Activated naive CD4-positive, alpha-beta T cell treated with anti-CD3 and anti-CD28 coated beads for 36 hours (primary cell): ENCODE measurements at regions not wholly inside any gene's neighbourhood (a gene's known extent, or its start where the extent isn't known, plus 50 kb on each side); places are given as distances from the start of the nearest gene placed in this dataset.
"Not testable (repeated sequence)": the region's sequence is repeated elsewhere in the genome, so short reads cannot be mapped to it uniquely, and the experiment has no call there.

Source experiments
- CTCF ChIA-PET: fragments of 350-600 bp; sonication (Branson Sonifier 250); formaldehyde crosslinking; loops from one replicate; lab custom pipeline; 2021; ENCODE audit warnings: antibody characterized with exemption; lab: Charles Lee
- DNase-seq: peaks from one replicate; pipeline ENCODE4 v3.0.0-alpha.2; 2020
- H3K27ac Mint-ChIP-seq: one replicate; pipeline ENCODE4 v1.8.0; 2021; ENCODE audit warnings: mild to moderate bottlenecking, mixed read lengths
- H3K27me3 Mint-ChIP-seq: one replicate; pipeline ENCODE4 v1.8.0; 2021; ENCODE audit warnings: low read depth, mixed read lengths
- H3K36me3 Mint-ChIP-seq: one replicate; pipeline ENCODE4 v1.8.0; 2021; ENCODE audit warnings: low read depth, mixed read lengths
- H3K4me1 Mint-ChIP-seq: one replicate; pipeline ENCODE4 v1.8.0; 2021; ENCODE audit warnings: low read depth, mixed read lengths
- H3K4me3 Mint-ChIP-seq: one replicate; pipeline ENCODE4 v1.8.0; 2021; ENCODE audit warnings: mild to moderate bottlenecking, moderate library complexity, mixed read lengths
- H3K9me3 Mint-ChIP-seq: one replicate; pipeline ENCODE4 v1.8.0; 2021; ENCODE audit warnings: mixed read lengths
- intact Hi-C: fragments of 100-400 bp; cut with micrococcal nuclease; formaldehyde crosslinking; loops from one replicate; pipeline ENCODE4 v1.15.1; 2023

DNA sequence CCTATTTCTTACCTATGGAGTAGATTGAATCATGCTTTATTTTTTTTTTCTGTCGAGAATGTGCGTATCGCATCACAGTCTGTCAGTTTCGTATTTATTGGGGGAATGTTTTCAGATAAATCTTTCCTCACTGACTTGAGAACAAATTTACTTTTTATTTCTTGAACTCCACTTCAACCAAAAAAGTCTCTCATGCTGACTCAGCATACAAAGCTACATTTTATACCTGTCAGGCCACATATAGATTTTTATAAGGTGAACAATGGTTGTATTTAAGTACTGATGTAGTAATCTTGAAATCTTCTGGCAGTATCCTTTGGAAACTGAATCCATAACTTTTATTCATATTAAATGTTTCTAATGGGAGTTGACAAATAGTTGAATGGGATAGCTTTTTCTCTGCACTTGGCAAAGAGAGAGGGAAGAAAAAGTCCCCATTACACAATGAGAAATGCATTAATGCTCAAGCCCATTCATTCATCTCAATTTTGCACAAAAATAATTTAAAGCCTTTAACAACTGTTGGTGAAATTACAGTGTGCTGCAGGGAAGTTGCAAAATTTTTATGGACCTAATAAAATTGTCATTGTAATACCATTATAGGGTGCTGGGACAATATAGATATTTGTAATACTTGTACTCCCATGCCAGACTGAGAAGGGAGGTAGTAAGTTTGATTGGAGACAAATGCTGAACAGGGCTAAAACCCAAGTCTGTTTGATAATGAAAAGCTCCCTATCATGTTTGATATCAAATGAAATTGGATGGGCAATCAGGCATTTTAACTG lies 367.6 kb downstream of the HLX start:
- CTCF ChIA-PET: interaction anchor here (0.9 kb wide), 1 partner anchor 25 kb away, joined by 3 read pairs; no protein-coding TSS in a partner anchor
- no peak overlapping the region for H3K27ac Mint-ChIP-seq
- intact Hi-C loops: no loop called here
- no peak for DNase-seq
- H3K36me3 Mint-ChIP-seq: no peaks in the 10 kb centered on the region
- no peaks in the 10 kb centered on the region for H3K4me1 Mint-ChIP-seq
- no peaks in the 10 kb centered on the region for H3K9me3 Mint-ChIP-seq
- peaks cover 5% of the 10 kb centered on the region for H3K27me3 Mint-ChIP-seq
- no peak overlapping the region for H3K4me3 Mint-ChIP-seq

DNA sequence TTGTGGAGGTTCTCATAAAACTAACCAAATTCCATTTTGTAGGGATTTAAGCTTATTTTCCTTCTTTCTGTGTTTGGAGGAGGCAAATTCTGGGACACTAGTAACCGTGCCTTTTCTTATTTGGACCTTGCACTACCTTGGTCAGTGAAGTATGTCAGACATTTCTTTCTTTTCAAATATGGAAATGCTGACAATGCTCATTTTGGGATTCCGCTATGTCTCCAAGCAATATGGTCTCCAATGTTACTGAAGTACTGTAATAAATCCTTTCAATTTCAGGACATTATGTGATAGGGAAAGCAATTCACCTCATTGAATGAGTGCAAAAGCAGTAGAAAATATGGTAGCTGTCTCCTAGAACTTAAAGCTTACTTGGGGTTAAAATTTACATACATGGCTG lies 372.3 kb downstream of the HLX start:
- Mint-ChIP-seq H3K36me3 (no peaks in the 10 kb centered on the region), H3K4me1 (no peaks in the 10 kb centered on the region), H3K4me3 (no peak overlapping the region), H3K9me3 (peaks cover 1% of the 10 kb centered on the region), H3K27me3 (no peaks in the 10 kb centered on the region), H3K27ac (no peak overlapping the region)
- no peak for DNase-seq
- CTCF ChIA-PET: no interaction called here
- intact Hi-C loops: no loop called here

DNA sequence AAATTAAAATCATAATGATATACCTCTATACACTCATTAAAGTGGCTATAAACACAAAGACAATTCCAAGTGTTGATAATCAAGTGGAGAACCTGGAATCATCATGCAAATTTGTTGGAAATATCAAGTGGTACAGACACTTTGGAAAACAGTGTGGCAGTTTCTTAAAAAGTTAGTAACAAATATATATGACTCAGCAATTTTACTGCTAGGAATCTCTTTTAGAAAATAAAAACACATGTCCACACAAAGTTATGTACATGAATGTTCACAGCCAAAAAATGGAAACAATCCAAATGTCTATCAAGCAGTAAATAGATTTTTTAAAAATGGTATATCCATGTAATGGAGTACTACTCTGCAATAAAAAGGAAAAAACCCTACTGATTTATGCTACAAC lies 375.6 kb downstream of the HLX start:
- Mint-ChIP-seq H3K9me3 (peaks cover 16% of the 10 kb centered on the region), H3K27ac (no peak overlapping the region), H3K4me3 (no peak overlapping the region), H3K36me3 (no peaks in the 10 kb centered on the region), H3K4me1 (no peaks in the 10 kb centered on the region), H3K27me3 (no peaks in the 10 kb centered on the region)
- no peak for DNase-seq
- intact Hi-C loops: no loop called here
- CTCF ChIA-PET: no interaction called here

DNA sequence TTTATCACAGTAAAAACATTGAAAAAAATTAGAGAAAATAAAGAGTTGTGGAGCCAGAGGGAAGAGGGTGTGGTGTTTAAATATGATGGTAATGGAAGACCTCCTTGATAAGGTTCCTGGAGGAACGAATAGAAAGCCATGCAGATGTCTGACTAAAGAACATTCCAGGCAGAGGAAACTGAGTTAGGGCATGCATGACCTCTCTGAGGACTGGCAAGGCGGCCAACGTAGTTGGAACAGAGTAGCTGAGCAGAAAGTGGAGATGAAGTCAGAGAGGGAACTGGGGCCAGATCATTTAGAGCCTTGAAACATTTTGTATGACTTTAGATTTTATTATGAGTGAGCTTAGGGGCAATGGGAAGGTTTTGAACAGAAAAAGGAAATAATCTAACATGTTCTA lies 377.5 kb downstream of the HLX start:
- DNase-seq: no peak
- intact Hi-C loops: no loop called here
- Mint-ChIP-seq H3K9me3 (peaks cover 16% of the 10 kb centered on the region), H3K27me3 (no peaks in the 10 kb centered on the region), H3K36me3 (no peaks in the 10 kb centered on the region), H3K27ac (no peak overlapping the region), H3K4me1 (no peaks in the 10 kb centered on the region), H3K4me3 (no peak overlapping the region)
- CTCF ChIA-PET: no interaction called here

DNA sequence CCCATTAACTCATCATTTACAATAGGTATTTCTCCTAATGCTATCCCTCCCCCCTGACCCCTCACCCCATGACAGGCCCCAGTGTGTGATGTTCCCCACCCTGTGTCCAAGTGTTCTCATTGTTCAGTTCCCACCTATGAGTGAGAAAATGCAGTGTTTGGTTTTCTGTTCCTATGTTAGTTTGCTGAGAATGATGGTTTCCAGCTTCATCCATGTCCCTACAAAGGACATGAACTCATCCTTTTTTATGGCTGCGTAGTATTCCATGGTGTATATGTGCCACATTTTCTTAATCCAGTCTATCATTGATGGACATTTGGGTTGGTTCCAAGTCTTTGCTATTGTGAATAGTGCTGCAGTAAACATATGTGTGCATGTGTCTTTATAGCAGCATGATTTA lies 378.3 kb downstream of the HLX start:
- H3K4me1 Mint-ChIP-seq, H3K36me3 Mint-ChIP-seq, intact Hi-C loops, H3K27ac Mint-ChIP-seq, CTCF ChIA-PET, DNase-seq, H3K27me3 Mint-ChIP-seq, H3K4me3 Mint-ChIP-seq: not testable (repeated sequence)
- peaks cover 16% of the 10 kb centered on the region for H3K9me3 Mint-ChIP-seq

DNA sequence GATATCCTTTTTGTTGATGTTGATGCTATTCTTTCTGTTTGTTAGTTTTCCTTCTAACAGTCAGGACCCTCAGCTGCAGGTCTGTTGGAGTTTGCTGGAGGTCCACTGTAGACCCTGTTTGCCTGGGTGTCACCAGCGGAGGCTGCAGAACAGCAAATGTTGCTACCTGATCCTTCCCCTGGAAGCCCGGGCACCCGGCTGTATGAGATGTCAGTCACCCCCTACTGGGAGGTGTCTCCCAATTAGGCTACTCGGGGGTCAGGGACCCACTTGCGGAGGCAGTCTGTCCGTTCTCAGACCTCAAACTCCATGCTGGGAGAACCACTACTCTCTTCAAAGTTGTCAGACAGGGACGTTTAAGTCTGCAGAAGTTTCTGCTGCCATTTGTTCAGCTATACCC lies 383.4 kb downstream of the HLX start:
- intact Hi-C loops: loop anchor here (5.0 kb wide), 1 partner anchor 480 kb away; the partner anchor contains the start of gene DUSP10
- H3K36me3 Mint-ChIP-seq, H3K27me3 Mint-ChIP-seq, H3K4me3 Mint-ChIP-seq, H3K9me3 Mint-ChIP-seq, DNase-seq, H3K4me1 Mint-ChIP-seq, H3K27ac Mint-ChIP-seq: not testable (repeated sequence)
- CTCF ChIA-PET: interaction anchor here (0.8 to 1.5 kb wide), 3 partner anchors 14 to 173 kb away, joined by 3 to 5 read pairs (median 4); no protein-coding TSS in a partner anchor

DNA sequence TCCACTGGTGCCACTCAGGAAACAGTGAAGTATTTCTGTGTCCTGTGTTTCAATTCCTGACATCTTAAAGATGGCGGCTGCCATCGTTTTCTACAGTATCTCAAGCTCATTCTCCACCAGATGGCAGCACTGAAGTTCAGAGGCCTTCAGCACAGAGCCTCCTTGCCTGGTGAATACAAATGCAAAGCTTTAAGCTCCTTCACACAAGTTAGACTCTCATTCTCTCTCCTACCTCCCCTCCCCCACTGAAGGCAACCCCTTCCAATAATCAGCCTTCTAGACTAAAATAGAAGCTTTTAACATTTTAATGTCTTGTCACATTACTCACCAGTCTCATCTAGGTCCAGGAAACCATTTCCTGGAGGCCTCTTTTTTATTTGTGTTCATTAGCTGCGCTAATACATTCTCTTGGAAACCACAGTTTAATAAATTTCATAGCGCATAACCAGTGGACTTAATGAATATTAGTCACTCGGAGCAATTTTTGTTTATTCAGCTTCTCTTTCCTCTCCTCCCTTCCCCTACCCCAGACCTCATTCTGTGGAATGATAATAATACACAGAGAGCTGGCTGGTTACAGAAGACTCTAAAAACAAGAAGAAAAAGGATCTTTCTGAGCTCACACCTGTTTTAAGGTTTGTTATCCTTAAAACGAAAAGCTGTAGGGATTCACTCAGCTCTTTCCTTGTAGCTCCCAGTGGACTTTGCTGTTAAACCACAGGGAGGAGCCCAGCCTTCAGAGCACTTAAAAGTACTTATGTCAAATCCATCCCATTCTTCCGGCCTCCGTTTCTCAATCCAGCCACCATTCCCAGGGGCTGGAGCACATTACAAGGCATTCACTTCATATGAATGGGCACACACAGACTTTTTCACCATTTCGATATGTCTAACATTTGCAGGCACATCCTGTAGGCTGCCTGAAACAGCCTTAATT lies 384.9 kb downstream of the HLX start:
- no peaks in the 10 kb centered on the region for H3K36me3 Mint-ChIP-seq
- no peak overlapping the region for H3K27ac Mint-ChIP-seq
- peak; percentile 60 for DNase-seq
- H3K9me3 Mint-ChIP-seq: peaks cover under 1% of the 10 kb centered on the region
- peaks cover 2% of the 10 kb centered on the region for H3K27me3 Mint-ChIP-seq
- intact Hi-C loops: loop anchor here (1.0 to 5.0 kb wide), 2 partner anchors 171 to 478 kb away; partner anchors contain the start of gene DUSP10
- no peaks in the 10 kb centered on the region for H3K4me1 Mint-ChIP-seq
- no peak overlapping the region for H3K4me3 Mint-ChIP-seq
- CTCF ChIA-PET: interaction anchor here (0.7 to 1.7 kb wide), 9 partner anchors 9 to 533 kb away, joined by 3 to 24 read pairs (median 3); no protein-coding TSS in a partner anchor

DNA sequence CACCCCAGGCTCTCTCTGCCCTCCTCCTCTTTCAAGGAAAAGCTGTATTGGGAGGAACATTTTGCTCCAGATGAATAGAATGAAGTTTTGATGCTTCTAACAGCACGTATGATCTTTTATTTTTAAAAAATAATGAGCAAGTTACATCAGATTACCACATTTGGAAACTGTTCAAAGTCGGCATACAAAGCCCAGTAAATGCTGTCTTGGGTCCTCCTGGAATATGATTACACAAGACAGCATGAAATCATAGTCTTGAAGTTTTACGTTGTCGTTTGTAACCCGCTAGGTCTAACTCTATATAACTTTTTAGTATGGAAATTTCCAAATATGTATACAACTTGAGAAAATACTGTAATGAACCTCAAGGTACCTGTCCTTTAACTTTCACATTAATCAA lies 385.6 kb downstream of the HLX start:
- intact Hi-C loops: loop anchor here (1.0 to 5.0 kb wide), 2 partner anchors 170 to 477 kb away; partner anchors contain the start of gene DUSP10
- Mint-ChIP-seq H3K27me3 (peaks cover 2% of the 10 kb centered on the region), H3K27ac (no peak overlapping the region), H3K9me3 (no peaks in the 10 kb centered on the region), H3K4me3 (no peak overlapping the region), H3K4me1 (no peaks in the 10 kb centered on the region), H3K36me3 (no peaks in the 10 kb centered on the region)
- no peak for DNase-seq
- CTCF ChIA-PET: interaction anchor here (1.5 kb wide), 1 partner anchor 12 kb away, joined by 6 read pairs; no protein-coding TSS in a partner anchor

DNA sequence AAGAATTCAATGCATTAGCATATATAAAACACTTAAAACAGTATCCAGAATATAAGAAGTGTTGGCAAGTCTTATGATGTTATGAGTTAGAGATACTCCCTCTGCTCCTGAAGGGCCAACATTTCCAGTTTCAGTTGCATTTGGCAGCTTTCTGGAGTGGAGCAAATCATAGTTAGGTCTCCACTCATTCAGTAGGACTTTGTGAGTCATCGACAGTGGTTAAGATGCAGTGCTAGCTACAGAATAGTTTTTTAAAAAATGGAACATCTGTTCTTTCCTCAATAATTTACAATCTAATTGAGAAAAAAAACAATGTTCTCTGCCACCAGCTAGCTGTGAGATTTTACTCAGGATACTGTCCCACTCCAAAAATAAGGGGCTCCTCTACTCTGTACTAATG lies 389.1 kb downstream of the HLX start:
- intact Hi-C loops: no loop called here
- H3K9me3 Mint-ChIP-seq: no peaks in the 10 kb centered on the region
- no peak for DNase-seq
- H3K27ac Mint-ChIP-seq: no peak overlapping the region
- no peaks in the 10 kb centered on the region for H3K36me3 Mint-ChIP-seq
- H3K4me3 Mint-ChIP-seq: no peak overlapping the region
- H3K4me1 Mint-ChIP-seq: no peaks in the 10 kb centered on the region
- CTCF ChIA-PET: interaction anchor here (0.8 to 0.9 kb wide), 2 partner anchors 167 to 209 kb away, joined by 3 read pairs; no protein-coding TSS in a partner anchor
- H3K27me3 Mint-ChIP-seq: no peaks in the 10 kb centered on the region

DNA sequence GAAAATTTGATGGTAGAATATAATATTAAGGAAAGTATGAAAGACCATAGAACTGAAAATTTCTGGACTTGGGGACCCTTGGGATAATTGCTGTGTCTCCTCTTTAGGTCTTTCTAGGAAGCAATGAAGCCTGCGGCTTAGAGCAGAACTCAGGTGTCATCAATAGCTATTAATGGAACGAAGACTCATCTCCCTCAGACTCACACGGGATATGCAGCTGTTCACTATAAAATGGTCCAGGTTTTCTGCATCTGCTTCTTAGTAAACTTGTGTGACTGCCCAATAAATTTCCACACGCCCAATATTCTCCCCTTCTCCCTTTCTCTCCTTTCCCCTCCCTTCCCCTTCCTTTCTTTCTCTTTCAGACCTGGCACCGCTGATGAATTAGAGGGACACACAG lies 392.5 kb downstream of the HLX start:
- H3K4me3 Mint-ChIP-seq: no peak overlapping the region
- intact Hi-C loops: no loop called here
- CTCF ChIA-PET: interaction anchor here (0.7 kb wide), 1 partner anchor 24 kb away, joined by 3 read pairs; no protein-coding TSS in a partner anchor
- no peaks in the 10 kb centered on the region for H3K27me3 Mint-ChIP-seq
- no peaks in the 10 kb centered on the region for H3K4me1 Mint-ChIP-seq
- H3K36me3 Mint-ChIP-seq: no peaks in the 10 kb centered on the region
- DNase-seq: no peak
- no peak overlapping the region for H3K27ac Mint-ChIP-seq
- no peaks in the 10 kb centered on the region for H3K9me3 Mint-ChIP-seq

DNA sequence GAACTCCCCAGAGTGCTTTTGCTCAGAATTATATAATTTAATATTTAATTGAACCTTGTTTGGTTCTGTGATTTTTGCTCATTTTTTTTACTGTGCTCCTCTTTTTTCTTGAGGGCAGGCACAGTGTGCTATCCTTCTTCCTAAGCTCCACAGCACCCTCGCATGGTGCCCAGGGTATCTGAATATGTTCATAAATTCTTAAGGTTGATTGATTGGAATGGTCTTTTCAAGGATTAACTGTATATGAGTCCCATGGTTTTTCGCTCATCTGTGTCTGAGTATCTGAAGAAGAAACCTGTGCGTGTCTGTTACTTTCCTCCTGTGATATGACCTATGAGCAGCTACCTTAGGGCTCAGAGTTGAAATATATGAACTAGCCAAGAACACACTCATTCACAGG lies 393.7 kb downstream of the HLX start:
- Mint-ChIP-seq H3K27ac (no peak overlapping the region), H3K9me3 (no peaks in the 10 kb centered on the region), H3K36me3 (no peaks in the 10 kb centered on the region), H3K4me1 (no peaks in the 10 kb centered on the region), H3K4me3 (no peak overlapping the region), H3K27me3 (no peaks in the 10 kb centered on the region)
- CTCF ChIA-PET: interaction anchor here (0.7 kb wide), 3 partner anchors 9 to 69 kb away, joined by 3 read pairs; no protein-coding TSS in a partner anchor
- DNase-seq: no peak
- intact Hi-C loops: no loop called here

DNA sequence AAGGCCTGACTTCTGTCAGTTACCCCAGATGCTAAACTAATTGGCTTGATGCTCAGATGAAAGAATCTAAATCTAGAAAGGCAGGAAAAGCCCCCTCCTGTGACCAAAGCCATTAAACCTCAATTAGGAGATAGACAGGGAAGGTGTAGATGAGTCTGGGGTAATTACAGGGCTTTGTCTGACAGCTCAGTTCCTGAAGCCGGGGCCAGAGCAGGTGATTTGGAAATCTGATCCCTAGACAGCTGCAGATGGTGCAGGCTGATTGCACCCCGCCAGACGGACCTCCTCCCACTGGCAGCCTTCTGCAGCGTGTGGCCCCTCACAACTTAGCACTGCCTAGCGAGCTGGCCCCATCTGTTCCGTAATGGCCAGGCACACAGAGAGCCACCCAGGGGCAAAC lies 395.1 kb downstream of the HLX start:
- Mint-ChIP-seq H3K4me3 (no peak overlapping the region), H3K9me3 (no peaks in the 10 kb centered on the region), H3K27me3 (peaks cover 3% of the 10 kb centered on the region), H3K4me1 (no peaks in the 10 kb centered on the region), H3K36me3 (no peaks in the 10 kb centered on the region), H3K27ac (no peak overlapping the region)
- CTCF ChIA-PET: no interaction called here
- intact Hi-C loops: no loop called here
- no peak for DNase-seq
